ENCODE measurements at regions not wholly inside any gene's neighbourhood (a gene's known extent, or its start where the extent isn't known, plus 50 kb on each side); places are given as distances from the start of the nearest gene placed in this dataset.
"Not testable (repeated sequence)": the region's sequence is repeated elsewhere in the genome, so short reads cannot be mapped to it uniquely, and the experiment has no call there.

DNA sequence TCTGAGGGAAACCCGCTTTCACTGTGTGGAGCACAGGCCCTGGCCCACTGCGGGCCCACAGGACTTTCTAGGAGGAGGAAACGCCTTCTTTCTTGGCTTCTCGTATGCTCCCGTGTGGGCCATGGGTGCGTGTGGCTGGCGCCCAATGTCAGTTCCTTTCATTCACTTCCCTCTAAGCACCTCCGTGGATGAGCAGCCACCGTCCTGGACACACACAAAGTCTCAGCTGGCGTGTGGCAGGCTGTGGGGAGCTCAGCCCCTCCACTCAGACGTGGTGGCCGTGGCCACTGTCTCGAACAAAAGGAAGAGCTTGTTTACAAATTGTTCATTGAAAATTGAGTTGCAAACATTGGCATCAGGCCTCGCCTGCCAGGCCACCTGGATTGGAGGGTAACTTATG lies 240.0 kb upstream of the SGCG start:
- H3K27ac ChIP-seq (ENCODE audit: low read depth in 2 of 2, low read length in 1 of 2): no peak overlapping the region
- H3K79me2 ChIP-seq (ENCODE audit: insufficient read depth): no peaks in the 10 kb centered on the region
- H2AFZ ChIP-seq (ENCODE audit: low read depth): no peak overlapping the region
- no peaks in the 10 kb centered on the region for H3K9me3 ChIP-seq
- ChIA-PET CTCF (no interaction called here), POLR2A (no interaction called here)
- no peak overlapping the region for H3K4me2 ChIP-seq
- H3F3A ChIP-seq (replicated peaks; ENCODE audit: insufficient read depth): no peaks in the 10 kb centered on the region
- no peaks in the 10 kb centered on the region for H4K20me1 ChIP-seq (ENCODE audit: insufficient read depth)
- H3K9me2 ChIP-seq: no peaks in the 10 kb centered on the region
- H3K9ac ChIP-seq: no peak overlapping the region
- H3K4me3 ChIP-seq (ENCODE audit: low read depth in 2 of 2, low read length in 1 of 2): no peak overlapping the region
- H3K4me1 ChIP-seq (ENCODE audit: control insufficient read depth in 1 of 2, insufficient read depth in 2 of 2, low read depth in 1 of 2, low read length in 1 of 2): no peaks in the 10 kb centered on the region
- TF ChIP-seq ELF1 (IDR thresholded peaks at IDR 0.05): no peak
- TF ChIP-seq PBX3 (IDR thresholded peaks at IDR 0.05): no peak
- no peak for TF ChIP-seq RAD21 (IDR thresholded peaks at IDR 0.05; ENCODE audit: low read length)
- TF ChIP-seq SMC3 (IDR thresholded peaks at IDR 0.05; ENCODE audit: low read depth, low read length): no peak
- TF ChIP-seq FOXJ3 (CRISPR knock-in tag; IDR thresholded peaks at IDR 0.05): no peak
- TF ChIP-seq NRF1 (IDR thresholded peaks at IDR 0.05; ENCODE audit: low read depth, low read length): no peak
- TF ChIP-seq MAX (IDR thresholded peaks at IDR 0.05; ENCODE audit: low read depth): no peak
- no peak for TF ChIP-seq CTCF (IDR thresholded peaks at IDR 0.05)
- DNase-seq: no peak
- no peaks in the 10 kb centered on the region for H3K36me3 ChIP-seq (replicated peaks in 1 of 2; ENCODE audit: control insufficient read depth in 1 of 2, insufficient read depth in 2 of 2, low read length in 1 of 2)
- WGBS (ENCODE audit: low lambda C conversion rate): 25% methylated on average over 11 of the region's 14 CpGs
- no peaks in the 10 kb centered on the region; the same call in 1 of the 2 replicates for H3K27me3 ChIP-seq (ENCODE audit: insufficient read depth)

DNA sequence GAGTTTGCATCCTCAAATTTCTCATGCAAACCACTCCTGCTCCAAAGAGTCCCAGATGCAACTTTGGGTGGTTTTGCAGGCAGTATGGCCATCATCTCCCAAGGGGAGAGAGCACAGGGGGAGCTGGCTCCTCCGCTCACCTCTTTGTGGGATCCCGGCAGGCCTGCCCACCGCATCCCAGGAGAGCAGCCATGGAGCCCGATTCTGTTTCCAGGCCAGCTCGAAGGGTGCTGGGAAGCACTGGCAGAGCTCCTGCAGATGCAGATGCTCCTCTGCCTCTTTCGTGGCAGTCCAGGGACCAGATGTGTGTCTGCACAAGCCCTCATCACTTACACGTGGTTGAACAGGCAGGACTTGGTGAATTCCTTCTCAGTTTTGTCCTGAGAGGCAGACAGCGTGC lies 239.3 kb upstream of the SGCG start:
- H3K9me2 ChIP-seq; H3K27ac ChIP-seq (ENCODE audit: low read depth in 2 of 2, low read length in 1 of 2); H3F3A ChIP-seq (replicated peaks; ENCODE audit: insufficient read depth); POLR2A ChIA-PET; H4K20me1 ChIP-seq (ENCODE audit: insufficient read depth); H3K36me3 ChIP-seq (replicated peaks in 1 of 2; ENCODE audit: control insufficient read depth in 1 of 2, insufficient read depth in 2 of 2, low read length in 1 of 2); H3K4me3 ChIP-seq (ENCODE audit: low read depth in 2 of 2, low read length in 1 of 2); CTCF ChIA-PET; H3K9ac ChIP-seq; H3K4me2 ChIP-seq; H3K79me2 ChIP-seq (ENCODE audit: insufficient read depth); DNase-seq; H2AFZ ChIP-seq (ENCODE audit: low read depth); H3K27me3 ChIP-seq (ENCODE audit: insufficient read depth); H3K9me3 ChIP-seq; H3K4me1 ChIP-seq (ENCODE audit: control insufficient read depth in 1 of 2, insufficient read depth in 2 of 2, low read depth in 1 of 2, low read length in 1 of 2): not testable (repeated sequence)
- 0% methylated on average over 2 of the region's 8 CpGs for WGBS (ENCODE audit: low lambda C conversion rate)

DNA sequence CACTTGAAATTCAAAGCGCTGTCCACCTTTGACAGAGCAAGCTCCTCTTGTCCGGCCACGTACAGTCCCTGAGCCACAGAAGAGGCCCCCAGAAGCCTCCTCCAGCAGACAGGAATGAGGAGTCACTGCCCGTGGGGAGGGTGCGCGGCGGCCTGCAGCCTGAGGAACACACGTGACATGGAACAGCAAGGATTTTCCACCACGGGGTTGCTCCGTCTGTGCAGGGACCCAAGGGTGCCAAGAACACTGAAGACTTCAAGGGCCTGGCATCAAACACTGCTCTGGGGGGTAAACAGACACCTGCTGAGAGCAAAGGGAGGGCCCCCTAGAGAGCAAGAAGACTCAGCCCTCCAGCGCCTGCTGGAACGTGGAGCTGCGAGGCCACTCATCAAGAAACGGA lies 237.9 kb upstream of the SGCG start:
- H3K79me2 ChIP-seq (ENCODE audit: insufficient read depth); POLR2A ChIA-PET; H4K20me1 ChIP-seq (ENCODE audit: insufficient read depth); H3F3A ChIP-seq (replicated peaks; ENCODE audit: insufficient read depth); H2AFZ ChIP-seq (ENCODE audit: low read depth); H3K4me2 ChIP-seq; H3K4me3 ChIP-seq (ENCODE audit: low read depth in 2 of 2, low read length in 1 of 2); H3K9me2 ChIP-seq; H3K36me3 ChIP-seq (replicated peaks in 1 of 2; ENCODE audit: control insufficient read depth in 1 of 2, insufficient read depth in 2 of 2, low read length in 1 of 2); CTCF ChIA-PET; DNase-seq; H3K9me3 ChIP-seq; H3K9ac ChIP-seq; H3K4me1 ChIP-seq (ENCODE audit: control insufficient read depth in 1 of 2, insufficient read depth in 2 of 2, low read depth in 1 of 2, low read length in 1 of 2); H3K27me3 ChIP-seq (ENCODE audit: insufficient read depth); H3K27ac ChIP-seq (ENCODE audit: low read depth in 2 of 2, low read length in 1 of 2): not testable (repeated sequence)
- WGBS (ENCODE audit: low lambda C conversion rate): 62% methylated on average over 7 of the region's 14 CpGs

Data from SK-N-SH (cell line).